Mucosa of descending colon (tissue), 3 donors: ENCODE measurements at regions not wholly inside any gene's neighbourhood (a gene's known extent, or its start where the extent isn't known, plus 50 kb on each side); places are given as distances from the start of the nearest gene placed in this dataset.

Experiments
- ATAC-seq: fragments of 200-7000 bp; cut with Tn5 transposase; one replicate; pipeline ENCODE4 v1.9.1; 2020; ENCODE audit warnings: mild to moderate bottlenecking, moderate library complexity
- DNase-seq, 3 donors: peaks; one replicate each; pipeline ENCODE4 v3.0.0-alpha.2; 2020
- H3K36me3 ChIP-seq: fragments of 200-600 bp; one replicate; pipeline ENCODE4 v1.8.0; 2021; ENCODE audit warnings: low read depth, mild to moderate bottlenecking
- H3K4me1 ChIP-seq: fragments of 200-600 bp; one replicate; pipeline ENCODE4 v1.8.0; 2021; ENCODE audit warnings: low read depth, mild to moderate bottlenecking
- H3K4me3 ChIP-seq: fragments of 200-600 bp; one replicate; pipeline ENCODE4 v1.8.0; 2021; ENCODE audit warnings: mild to moderate bottlenecking
- H3K9me3 ChIP-seq: fragments of 200-600 bp; one replicate; pipeline ENCODE4 v1.8.0; 2021; ENCODE audit warnings: mild to moderate bottlenecking
- intact Hi-C, 2 donors: fragments of 100-400 bp; cut with DNase I in 1 of 2; cut with micrococcal nuclease in 1 of 2; formaldehyde crosslinking; loops; one replicate each; pipeline versions ENCODE4 v1.11.0 to v1.11.1; 2022; cut with DNase I, micrococcal nuclease
- TF ChIP-seq, protein P1 (sequence below): fragments of 200-600 bp; IDR thresholded peaks from one replicate; pipeline ENCODE4 v1.8.0; 2022; ENCODE audit warnings: antibody characterized with exemption, mild to moderate bottlenecking
- donor health status: DM: no; HTN: no; CAD: no; lungs with moderate emphysema.
- donor health status: DM: no; HTN: no; CAD: no.
- donor health status: DM: no; HTN: yes; CAD: no.

DNA sequence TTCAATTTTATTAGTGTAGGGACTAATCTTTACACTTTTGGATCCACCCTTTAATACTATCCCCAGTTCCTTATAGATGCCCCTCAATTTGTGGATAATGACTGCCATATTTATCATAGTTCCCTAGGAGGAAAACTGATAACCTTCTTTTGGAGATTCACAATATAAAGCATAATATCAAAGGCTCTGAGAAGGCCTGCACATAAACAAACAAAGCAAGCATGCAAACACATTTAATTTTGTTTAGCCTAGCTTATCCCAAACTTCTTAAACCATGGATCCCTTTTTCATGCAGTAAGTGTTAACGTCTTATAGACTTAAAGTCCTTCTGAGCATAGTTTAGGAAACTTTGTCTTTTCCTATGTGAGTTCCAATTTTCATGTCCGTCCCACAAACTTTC lies 290.4 kb upstream of the TBX3 start:
- Histone ChIP-seq H3K9me3 (no peaks in the 10 kb centered on the region), H3K4me3 (no peak overlapping the region), H3K4me1 (no peaks in the 10 kb centered on the region), H3K36me3 (no peaks in the 10 kb centered on the region)
- DNase-seq, result no peak
- ATAC-seq, result no peak
- TF ChIP-seq, protein P1, sequence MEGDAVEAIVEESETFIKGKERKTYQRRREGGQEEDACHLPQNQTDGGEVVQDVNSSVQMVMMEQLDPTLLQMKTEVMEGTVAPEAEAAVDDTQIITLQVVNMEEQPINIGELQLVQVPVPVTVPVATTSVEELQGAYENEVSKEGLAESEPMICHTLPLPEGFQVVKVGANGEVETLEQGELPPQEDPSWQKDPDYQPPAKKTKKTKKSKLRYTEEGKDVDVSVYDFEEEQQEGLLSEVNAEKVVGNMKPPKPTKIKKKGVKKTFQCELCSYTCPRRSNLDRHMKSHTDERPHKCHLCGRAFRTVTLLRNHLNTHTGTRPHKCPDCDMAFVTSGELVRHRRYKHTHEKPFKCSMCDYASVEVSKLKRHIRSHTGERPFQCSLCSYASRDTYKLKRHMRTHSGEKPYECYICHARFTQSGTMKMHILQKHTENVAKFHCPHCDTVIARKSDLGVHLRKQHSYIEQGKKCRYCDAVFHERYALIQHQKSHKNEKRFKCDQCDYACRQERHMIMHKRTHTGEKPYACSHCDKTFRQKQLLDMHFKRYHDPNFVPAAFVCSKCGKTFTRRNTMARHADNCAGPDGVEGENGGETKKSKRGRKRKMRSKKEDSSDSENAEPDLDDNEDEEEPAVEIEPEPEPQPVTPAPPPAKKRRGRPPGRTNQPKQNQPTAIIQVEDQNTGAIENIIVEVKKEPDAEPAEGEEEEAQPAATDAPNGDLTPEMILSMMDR, result no peak
- intact Hi-C loops, result no loop called here

DNA sequence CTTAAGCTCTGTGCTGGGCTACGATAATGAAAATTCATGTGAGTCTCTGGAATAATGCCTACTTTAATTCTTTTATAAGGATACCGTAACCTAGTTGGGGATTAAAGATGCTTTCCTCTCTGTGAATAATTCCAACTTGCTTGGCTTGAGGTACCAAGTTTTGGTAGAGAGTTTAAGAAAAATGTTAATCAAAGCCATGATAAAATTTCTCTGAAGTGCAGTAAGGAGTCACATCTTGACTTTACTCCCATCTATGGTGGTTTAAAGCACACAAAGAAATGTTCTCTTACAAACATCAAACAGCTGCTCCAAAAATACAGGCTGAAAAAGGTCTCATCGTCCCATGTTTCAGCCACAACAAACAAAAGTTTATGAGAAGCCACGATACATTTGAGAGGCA lies 284.8 kb upstream of the TBX3 start:
- intact Hi-C loops, result no loop called here
- TF ChIP-seq, protein P1, result no peak
- H3K36me3 ChIP-seq, result no peaks in the 10 kb centered on the region

DNA sequence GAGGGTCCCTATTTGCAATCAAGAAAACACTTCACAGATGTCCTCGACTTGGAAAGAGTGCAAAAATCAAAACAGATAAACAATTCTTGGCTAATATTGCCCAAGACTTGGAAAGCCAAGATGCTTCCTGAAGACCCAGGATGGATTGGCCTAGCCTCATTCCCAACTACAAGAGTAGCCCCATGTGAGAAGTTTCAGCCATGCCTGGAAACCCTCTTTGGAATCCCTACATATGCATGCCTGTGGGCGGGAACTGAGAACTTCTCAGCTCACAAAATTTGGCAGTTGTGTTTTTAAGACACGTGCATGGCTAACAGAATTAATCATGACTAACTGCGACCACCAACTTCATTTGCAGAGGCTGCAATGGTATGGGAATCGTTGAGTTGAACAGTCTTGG lies 283.2 kb upstream of the TBX3 start:
- TF ChIP-seq, protein P1, result no peak
- no peak for DNase-seq
- intact Hi-C loops, result no loop called here

More for the DNA sequence above, 284.8 kb upstream of the TBX3 start:
- ATAC-seq, result no peak
- Histone ChIP-seq H3K9me3 (no peaks in the 10 kb centered on the region), H3K4me3 (no peak overlapping the region), H3K4me1 (no peaks in the 10 kb centered on the region)
- DNase-seq, result no peak

DNA sequence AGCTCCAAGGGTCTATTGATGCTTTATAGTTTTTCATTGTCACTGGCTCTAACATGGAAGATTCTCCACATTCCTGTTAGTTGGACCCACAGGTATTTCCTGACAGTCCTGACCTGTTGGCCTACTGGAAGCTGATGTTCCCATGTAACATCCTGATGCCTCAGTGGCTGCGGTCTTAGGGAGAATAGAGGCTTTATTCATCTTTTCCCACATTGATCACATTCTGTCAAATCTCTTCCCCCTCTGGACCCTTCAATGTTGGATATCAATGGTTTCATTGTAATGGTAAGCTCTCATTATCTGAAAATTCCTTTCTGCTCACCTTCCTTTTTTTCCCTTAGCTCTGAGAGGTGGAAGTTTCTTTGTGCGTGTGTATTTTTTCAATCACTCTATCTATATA lies 280.9 kb upstream of the TBX3 start:
- H3K36me3 ChIP-seq, result no peaks in the 10 kb centered on the region
- H3K9me3 ChIP-seq, result no peaks in the 10 kb centered on the region
- TF ChIP-seq, protein P1, result no peak
- intact Hi-C loops, result no loop called here
- DNase-seq, result no peak
- H3K4me3 ChIP-seq, result no peak overlapping the region
- no peak for ATAC-seq
- no peaks in the 10 kb centered on the region for H3K4me1 ChIP-seq

More for the DNA sequence above, 283.2 kb upstream of the TBX3 start:
- H3K4me3 ChIP-seq, result no peak overlapping the region
- H3K36me3 ChIP-seq, result no peaks in the 10 kb centered on the region
- no peaks in the 10 kb centered on the region for H3K9me3 ChIP-seq
- no peaks in the 10 kb centered on the region for H3K4me1 ChIP-seq
- ATAC-seq, result no peak

DNA sequence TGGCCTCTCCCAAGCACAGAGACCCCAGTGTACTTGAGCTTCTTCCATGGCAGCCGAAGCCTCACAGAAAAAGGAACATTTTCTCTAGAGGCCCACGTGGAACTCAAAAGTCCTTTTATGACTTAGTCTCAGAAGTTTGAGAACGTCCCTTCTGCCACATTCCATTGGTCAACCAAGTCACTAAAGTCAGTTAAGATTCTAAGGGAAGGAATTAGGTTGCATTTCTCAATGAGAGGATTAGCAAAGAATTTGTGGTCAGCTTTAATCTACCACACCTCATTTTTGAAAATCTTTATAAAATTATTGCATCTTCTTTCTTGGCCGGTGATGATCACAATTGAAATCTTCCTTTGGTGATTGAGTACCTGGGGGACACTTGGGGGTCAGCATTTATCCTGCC lies 279.9 kb upstream of the TBX3 start:
- DNase-seq (no peak), ATAC-seq (no peak)
- no peaks in the 10 kb centered on the region for H3K9me3 ChIP-seq
- no peaks in the 10 kb centered on the region for H3K4me1 ChIP-seq
- TF ChIP-seq, protein P1, result no peak
- no peaks in the 10 kb centered on the region for H3K36me3 ChIP-seq
- no peak overlapping the region for H3K4me3 ChIP-seq
- intact Hi-C loops, result no loop called here

DNA sequence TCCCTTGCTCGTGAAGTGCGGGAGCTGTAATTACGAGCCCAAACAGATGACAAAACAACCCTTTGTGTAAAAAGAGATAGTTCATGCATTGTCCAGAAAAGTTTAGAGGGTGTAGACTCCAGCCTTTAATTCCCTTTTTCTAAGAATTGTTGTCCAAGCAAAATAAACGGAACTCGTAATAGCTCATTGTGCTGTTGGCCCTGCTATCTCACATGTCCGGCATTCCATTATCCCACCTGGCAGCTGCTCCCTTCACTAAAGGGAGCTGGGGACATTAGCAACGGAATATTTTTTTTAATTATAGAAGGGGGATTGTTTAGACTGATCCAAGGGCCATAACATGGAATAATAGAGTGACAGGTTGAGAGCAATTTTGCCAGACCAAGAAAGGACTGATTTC lies 277.5 kb upstream of the TBX3 start:
- ATAC-seq (no peak), DNase-seq (no peak)
- intact Hi-C loops, result no loop called here
- H3K4me3 ChIP-seq, result no peak overlapping the region
- no peaks in the 10 kb centered on the region for H3K9me3 ChIP-seq
- H3K4me1 ChIP-seq, result no peaks in the 10 kb centered on the region
- TF ChIP-seq, protein P1, result no peak
- no peaks in the 10 kb centered on the region for H3K36me3 ChIP-seq
